MCF 10A (cell line): ENCODE measurements at regions not wholly inside any gene's neighbourhood (a gene's known extent, or its start where the extent isn't known, plus 50 kb on each side); places are given as distances from the start of the nearest gene placed in this dataset.

Experiments
- BruUV-seq: library from RNA; stranded (reverse); fragments of 400-500 nt; replicated peaks from 2 replicates; lab custom pipeline; 2021; lab: Mats Ljungman, UMichigan
- CTCF ChIA-PET: fragments of 300-600 bp; sonication (Branson Sonifier 250); formaldehyde crosslinking; extraction: SDS; loops from one replicate; lab custom pipeline; 2021; ENCODE audit warnings: antibody characterized with exemption, inconsistent platforms; lab: Yijun Ruan, JAX
- POLR2A ChIA-PET: fragments of 300-600, 350-650 bp; sonication (Branson Sonifier 250); formaldehyde crosslinking; extraction: SDS; loops from one replicate; lab custom pipeline; 2020; ENCODE audit warnings: antibody characterized with exemption, inconsistent platforms; lab: Yijun Ruan, JAX
- DNase-seq: peaks from one replicate; pipeline ENCODE4 v3.0.0-alpha.2; 2018; ENCODE audit not compliant: unreplicated experiment
- H3K27ac Mint-ChIP-seq: one replicate; pipeline ENCODE4 v1.8.0; 2022; ENCODE audit warnings: mild to moderate bottlenecking, low read depth, mixed read lengths; ENCODE audit not compliant: unreplicated experiment
- H3K27me3 Mint-ChIP-seq: one replicate; pipeline ENCODE4 v1.8.0; 2022; ENCODE audit warnings: mixed read lengths; ENCODE audit not compliant: insufficient read depth, unreplicated experiment
- H3K36me3 Mint-ChIP-seq: one replicate; pipeline ENCODE4 v1.8.0; 2022; ENCODE audit warnings: mild to moderate bottlenecking, moderate library complexity, mixed read lengths; ENCODE audit not compliant: insufficient read depth, unreplicated experiment
- H3K4me1 Mint-ChIP-seq: one replicate; pipeline ENCODE4 v1.8.0; 2022; ENCODE audit warnings: mixed read lengths; ENCODE audit not compliant: insufficient read depth, unreplicated experiment
- H3K4me3 Mint-ChIP-seq: one replicate; pipeline ENCODE4 v1.8.0; 2022; ENCODE audit warnings: mild to moderate bottlenecking, moderate library complexity, mixed read lengths; ENCODE audit not compliant: unreplicated experiment
- H3K9me3 Mint-ChIP-seq: one replicate; pipeline ENCODE4 v1.8.0; 2022; ENCODE audit warnings: mixed read lengths; ENCODE audit not compliant: unreplicated experiment
- intact Hi-C: fragments of 100-400 bp; cut with micrococcal nuclease; formaldehyde crosslinking; loops from 2 replicates; pipeline ENCODE4 v1.14.1; 2022
- TF ChIP-seq, protein P1 (sequence below): fragments of 200-600 bp; IDR thresholded peaks from one replicate; pipeline ENCODE4 v1.8.0; 2022; ENCODE audit warnings: antibody characterized with exemption, mild to moderate bottlenecking; ENCODE audit not compliant: unreplicated experiment

DNA sequence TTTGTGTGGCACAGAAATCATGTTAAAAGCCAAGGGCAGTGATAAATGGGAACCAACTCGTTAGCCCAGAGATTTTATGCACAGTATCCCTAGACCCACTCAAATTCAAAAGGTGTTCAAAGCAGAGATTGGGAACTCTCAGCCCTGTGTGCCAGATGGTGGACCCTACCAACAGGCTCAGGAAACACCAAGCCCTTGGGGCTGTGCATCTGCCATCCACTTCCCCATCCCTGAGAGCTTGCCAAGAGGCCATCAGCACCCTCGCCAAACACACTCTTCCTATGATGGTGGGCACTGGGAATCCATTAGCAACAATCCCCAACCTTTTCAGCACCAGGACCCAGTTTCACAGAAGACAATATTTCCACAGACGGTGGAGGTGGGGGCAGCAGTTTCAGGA, 194.2 kb upstream of the NFIA start:
- peaks cover 91% of the 10 kb centered on the region for H3K27me3 Mint-ChIP-seq
- BruUV-seq, result no TSS peak
- ChIA-PET POLR2A (no interaction called here), CTCF (interaction anchor here (0.7 to 1.0 kb wide), 2 partner anchors 606 to 863 kb away, joined by 3 read pairs; no protein-coding TSS in a partner anchor)
- intact Hi-C loops, result no loop called here
- TF ChIP-seq, protein P1, sequence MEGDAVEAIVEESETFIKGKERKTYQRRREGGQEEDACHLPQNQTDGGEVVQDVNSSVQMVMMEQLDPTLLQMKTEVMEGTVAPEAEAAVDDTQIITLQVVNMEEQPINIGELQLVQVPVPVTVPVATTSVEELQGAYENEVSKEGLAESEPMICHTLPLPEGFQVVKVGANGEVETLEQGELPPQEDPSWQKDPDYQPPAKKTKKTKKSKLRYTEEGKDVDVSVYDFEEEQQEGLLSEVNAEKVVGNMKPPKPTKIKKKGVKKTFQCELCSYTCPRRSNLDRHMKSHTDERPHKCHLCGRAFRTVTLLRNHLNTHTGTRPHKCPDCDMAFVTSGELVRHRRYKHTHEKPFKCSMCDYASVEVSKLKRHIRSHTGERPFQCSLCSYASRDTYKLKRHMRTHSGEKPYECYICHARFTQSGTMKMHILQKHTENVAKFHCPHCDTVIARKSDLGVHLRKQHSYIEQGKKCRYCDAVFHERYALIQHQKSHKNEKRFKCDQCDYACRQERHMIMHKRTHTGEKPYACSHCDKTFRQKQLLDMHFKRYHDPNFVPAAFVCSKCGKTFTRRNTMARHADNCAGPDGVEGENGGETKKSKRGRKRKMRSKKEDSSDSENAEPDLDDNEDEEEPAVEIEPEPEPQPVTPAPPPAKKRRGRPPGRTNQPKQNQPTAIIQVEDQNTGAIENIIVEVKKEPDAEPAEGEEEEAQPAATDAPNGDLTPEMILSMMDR, result no peak
- no peaks in the 10 kb centered on the region for H3K9me3 Mint-ChIP-seq
- no peak overlapping the region for H3K27ac Mint-ChIP-seq
- H3K4me1 Mint-ChIP-seq, result no peaks in the 10 kb centered on the region
- no peaks in the 10 kb centered on the region for H3K36me3 Mint-ChIP-seq
- H3K4me3 Mint-ChIP-seq, result no peak overlapping the region
- no peak for DNase-seq

DNA sequence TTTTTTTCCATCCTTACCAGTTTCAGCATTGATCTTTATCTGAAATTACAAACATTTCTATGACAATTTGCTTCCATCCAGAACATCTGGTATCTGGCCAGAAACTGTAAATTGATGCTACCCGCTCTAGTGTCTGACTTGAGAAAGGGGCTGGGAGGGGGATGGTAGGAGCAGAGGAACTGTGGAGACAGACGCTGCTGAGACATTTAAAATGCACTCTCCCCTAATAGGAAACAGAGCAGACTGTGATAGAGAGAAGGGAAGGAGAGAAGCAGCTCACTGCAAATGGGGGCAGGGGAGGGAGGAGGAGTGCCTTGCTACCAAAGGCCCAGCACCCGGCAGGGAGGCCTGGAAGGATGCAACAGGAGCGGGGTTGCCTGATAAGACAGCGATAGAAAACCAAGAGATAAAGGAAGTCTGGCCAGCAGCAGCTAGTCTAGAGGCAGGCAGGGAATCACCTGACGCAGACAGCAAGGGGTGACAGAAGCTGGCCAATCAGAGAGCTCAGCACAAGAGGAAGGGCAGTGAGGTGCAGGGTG, 195.5 kb upstream of the NFIA start:
- Mint-ChIP-seq H3K4me3 (no peak overlapping the region), H3K27ac (no peak overlapping the region), H3K9me3 (no peaks in the 10 kb centered on the region), H3K4me1 (no peaks in the 10 kb centered on the region), H3K27me3 (peaks cover 94% of the 10 kb centered on the region), H3K36me3 (no peaks in the 10 kb centered on the region)
- ChIA-PET CTCF (interaction anchor here (0.6 to 1.0 kb wide), 2 partner anchors 39 to 92 kb away, joined by 3 to 4 read pairs; no protein-coding TSS in a partner anchor), POLR2A (no interaction called here)
- DNase-seq, result no peak
- TF ChIP-seq, protein P1, result no peak
- intact Hi-C loops, result no loop called here
- BruUV-seq, result no TSS peak

DNA sequence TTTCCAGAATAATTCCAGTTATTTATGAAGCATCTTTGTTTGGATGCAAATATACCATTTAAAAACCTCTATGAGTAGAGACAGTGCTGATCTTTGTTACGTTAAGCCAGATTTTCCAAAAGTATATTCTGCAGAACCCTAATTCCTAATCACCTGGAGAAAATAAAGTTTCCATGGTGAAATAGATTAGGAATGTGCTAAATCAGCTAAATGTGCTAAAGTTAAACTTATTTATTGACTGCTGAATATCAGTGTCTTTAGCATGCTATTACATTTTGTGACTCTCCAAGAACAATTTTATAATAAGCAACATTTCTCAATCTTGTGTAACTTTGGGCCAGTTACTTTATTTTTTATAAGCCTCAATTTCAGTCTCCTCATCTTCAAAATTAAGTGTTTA, 196.3 kb upstream of the NFIA start:
- no peak overlapping the region for H3K27ac Mint-ChIP-seq
- intact Hi-C loops, result no loop called here
- CTCF ChIA-PET, result no interaction called here
- H3K4me1 Mint-ChIP-seq, result no peaks in the 10 kb centered on the region
- peaks cover 94% of the 10 kb centered on the region for H3K27me3 Mint-ChIP-seq
- H3K4me3 Mint-ChIP-seq, result no peak overlapping the region
- no TSS peak for BruUV-seq
- POLR2A ChIA-PET, result no interaction called here
- no peaks in the 10 kb centered on the region for H3K9me3 Mint-ChIP-seq
- no peaks in the 10 kb centered on the region for H3K36me3 Mint-ChIP-seq
- no peak for DNase-seq
- TF ChIP-seq, protein P1, result no peak

DNA sequence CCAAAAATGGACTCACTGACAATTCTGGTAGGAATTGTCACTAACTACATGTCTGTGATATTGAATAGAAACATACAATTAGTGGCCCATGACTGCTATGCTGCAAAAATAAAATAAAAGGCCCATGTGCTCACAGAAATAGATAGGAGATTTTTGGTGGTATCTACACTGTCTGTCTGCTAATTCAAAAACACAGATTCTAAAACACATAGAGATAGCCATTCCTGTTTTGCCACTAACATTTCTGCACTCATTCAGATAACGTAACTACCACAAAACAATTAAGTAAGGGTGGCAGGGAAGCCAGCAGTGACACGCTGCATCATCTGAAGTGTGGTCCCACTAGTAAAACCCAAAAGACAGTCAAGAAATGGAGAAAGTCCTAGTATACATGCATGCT, 202.2 kb upstream of the NFIA start:
- DNase-seq, result no peak
- no TSS peak for BruUV-seq
- no peaks in the 10 kb centered on the region for H3K9me3 Mint-ChIP-seq
- no peak overlapping the region for H3K4me3 Mint-ChIP-seq
- H3K27me3 Mint-ChIP-seq, result peaks cover 45% of the 10 kb centered on the region
- no peaks in the 10 kb centered on the region for H3K36me3 Mint-ChIP-seq
- POLR2A ChIA-PET, result no interaction called here
- H3K27ac Mint-ChIP-seq, result no peak overlapping the region
- H3K4me1 Mint-ChIP-seq, result peaks cover 6% of the 10 kb centered on the region
- TF ChIP-seq, protein P1, result no peak
- intact Hi-C loops, result no loop called here
- CTCF ChIA-PET, result interaction anchor here (0.8 kb wide), 1 partner anchor 81 kb away, joined by 5 read pairs; no protein-coding TSS in a partner anchor
